ENCODE measurements at regions not wholly inside any gene's neighbourhood (a gene's known extent, or its start where the extent isn't known, plus 50 kb on each side); places are given as distances from the start of the nearest gene placed in this dataset.

DNA sequence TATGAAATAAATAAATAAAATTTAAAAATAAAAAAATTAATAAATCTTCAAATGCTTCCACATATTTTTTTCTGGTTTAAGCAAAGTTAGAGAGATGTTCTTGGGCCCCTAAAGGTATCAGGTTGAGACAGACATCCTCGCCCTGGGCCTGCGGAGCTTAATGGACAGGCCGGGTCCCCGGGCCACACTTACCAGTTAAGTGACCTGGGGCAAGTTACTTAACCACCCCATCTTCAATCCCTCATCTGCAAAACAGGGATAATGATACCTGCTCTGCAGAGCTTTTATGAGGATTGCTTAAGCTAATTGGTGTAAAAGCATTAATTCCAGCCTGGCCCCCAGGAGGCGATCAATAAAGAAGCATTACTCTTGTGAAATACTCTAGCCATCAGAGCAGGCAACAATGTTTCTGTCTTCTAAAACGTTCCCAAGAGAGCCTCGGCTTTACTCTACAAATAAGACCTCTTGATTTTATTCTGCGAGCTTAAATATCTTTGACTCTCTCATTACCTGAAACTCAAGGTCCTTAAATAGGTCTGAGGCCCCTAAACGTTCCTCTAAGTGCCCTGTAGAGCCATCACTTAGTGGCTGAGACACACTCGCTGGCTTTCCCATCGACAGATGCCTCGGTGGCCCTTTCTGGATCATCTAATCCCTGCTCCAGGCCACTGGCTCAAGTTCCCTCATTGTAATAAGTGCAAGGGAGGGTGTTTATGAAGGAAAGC is 81.1 kb upstream of the DIO3 start:
- DNase-seq (ENCODE audit: low spot score) (no peak), FAIRE-seq (no peak), ATAC-seq (no peak)
- intact Hi-C loops (cut with micrococcal nuclease; ENCODE audit: unreplicated experiment) (no loop called here), in situ Hi-C loops (cut with HindIII; ENCODE audit: extremely low pct_ligation_motif_present, low pct_unique_long_range_greater_than_20kb) (no loop called here)
- CTCF ChIA-PET (ENCODE audit: low intra/inter-chr PET ratio, low total read pairs) = no interaction called here
- TF ChIP-seq ZNF782 (CRISPR knock-in tag; IDR thresholded peaks at IDR 0.05; ENCODE audit: borderline replicate concordance) (no peak), ZNF326 (CRISPR knock-in tag; IDR thresholded peaks at IDR 0.05; ENCODE audit: borderline replicate concordance) (no peak), MLLT10 (CRISPR knock-in tag; IDR thresholded peaks at IDR 0.05) (no peak), PTBP1 (IDR thresholded peaks at IDR 0.05; ENCODE audit: low read depth, low read length, poor library complexity, severe bottlenecking) (no peak), FOXO1 (CRISPR knock-in tag; IDR thresholded peaks at IDR 0.05) (no peak), WIZ (CRISPR knock-in tag; IDR thresholded peaks at IDR 0.05) (no peak), ZNF512B (CRISPR knock-in tag; IDR thresholded peaks at IDR 0.05; ENCODE audit: borderline replicate concordance) (no peak), ZNF891 (CRISPR knock-in tag; IDR thresholded peaks at IDR 0.05) (no peak), TFDP1 (CRISPR knock-in tag; IDR thresholded peaks at IDR 0.05; ENCODE audit: borderline replicate concordance) (no peak), YEATS2 (CRISPR knock-in tag; IDR thresholded peaks at IDR 0.05; ENCODE audit: borderline replicate concordance) (no peak), ZNF775 (CRISPR knock-in tag; IDR thresholded peaks at IDR 0.05; ENCODE audit: borderline replicate concordance) (no peak), POLR2AphosphoS2 (IDR thresholded peaks at IDR 0.05; ENCODE audit: low read depth, low read length) (no peak), ZNF639 (CRISPR knock-in tag; conservative IDR thresholded peaks at IDR 0.05) (no peak), NFYC (CRISPR knock-in tag; IDR thresholded peaks at IDR 0.05) (no peak), BORCS8-MEF2B (CRISPR knock-in tag; IDR thresholded peaks at IDR 0.05) (no peak), THAP7 (CRISPR knock-in tag; IDR thresholded peaks at IDR 0.05) (no peak)
- TF ChIP-seq, protein P1, sequence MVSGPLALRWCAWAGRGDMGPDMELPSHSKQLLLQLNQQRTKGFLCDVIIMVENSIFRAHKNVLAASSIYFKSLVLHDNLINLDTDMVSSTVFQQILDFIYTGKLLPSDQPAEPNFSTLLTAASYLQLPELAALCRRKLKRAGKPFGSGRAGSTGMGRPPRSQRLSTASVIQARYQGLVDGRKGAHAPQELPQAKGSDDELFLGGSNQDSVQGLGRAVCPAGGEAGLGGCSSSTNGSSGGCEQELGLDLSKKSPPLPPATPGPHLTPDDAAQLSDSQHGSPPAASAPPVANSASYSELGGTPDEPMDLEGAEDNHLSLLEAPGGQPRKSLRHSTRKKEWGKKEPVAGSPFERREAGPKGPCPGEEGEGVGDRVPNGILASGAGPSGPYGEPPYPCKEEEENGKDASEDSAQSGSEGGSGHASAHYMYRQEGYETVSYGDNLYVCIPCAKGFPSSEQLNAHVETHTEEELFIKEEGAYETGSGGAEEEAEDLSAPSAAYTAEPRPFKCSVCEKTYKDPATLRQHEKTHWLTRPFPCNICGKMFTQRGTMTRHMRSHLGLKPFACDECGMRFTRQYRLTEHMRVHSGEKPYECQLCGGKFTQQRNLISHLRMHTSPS (CRISPR knock-in tag; IDR thresholded peaks at IDR 0.05; ENCODE audit: low read depth) = no peak
- Histone ChIP-seq H3K9ac (ENCODE audit: insufficient read depth, low read depth, low read length) (no peak overlapping the region), H3K36me3 (replicated peaks in 1 of 2; ENCODE audit: control insufficient read depth in 1 of 2, insufficient read depth in 2 of 2, low read length in 2 of 2) (no peaks in the 10 kb centered on the region), H3K4me1 (ENCODE audit: insufficient read depth, low read length) (peaks cover 39% of the 10 kb centered on the region), H3K9me3 (ENCODE audit: low read length) (no peaks in the 10 kb centered on the region), H3K79me2 (ENCODE audit: insufficient read depth, low read length) (no peaks in the 10 kb centered on the region), H3K27me3 (ENCODE audit: control insufficient read depth in 1 of 2, insufficient read depth in 2 of 2, low read length in 2 of 2) (peaks cover 1 to 9% of the 10 kb centered on the region in 2 experiments; a peak in 4 of 5 replicates), H3K4me2 (ENCODE audit: low read depth, low read length) (peak overlapping the region; percentile 40; the same call in 1 of the 2 replicates), H4K20me1 (ENCODE audit: insufficient read depth, low read length) (no peaks in the 10 kb centered on the region), H3K27ac (ENCODE audit: extremely low read length, insufficient read depth, low read length) (no peak overlapping the region), H3K4me3 (replicated peaks in 1 of 3; ENCODE audit: insufficient read depth in 1 of 3, low read depth in 2 of 3, low read length in 3 of 3) (no peak overlapping the region), H2AFZ (ENCODE audit: low read length) (no peak overlapping the region)
- 36% methylated on average over 12 of the region's 12 CpGs for WGBS (ENCODE audit: low lambda C conversion rate)
- no TSS peak for BruUV-seq (replicated peaks)
- POLR2A ChIA-PET = no interaction called here
